A549 (cell line): ENCODE measurements at regions not wholly inside any gene's neighbourhood (a gene's known extent, or its start where the extent isn't known, plus 50 kb on each side); places are given as distances from the start of the nearest gene placed in this dataset.

Source experiments
- ATAC-seq, 2 experiments: fragments of 200-7000 bp in 1 of 2; fragments of >200 bp in 1 of 2; cut with Nextera tagmentation in 1 of 2; cut with Tn5 transposase in 1 of 2; 3 replicates each; pipeline versions ENCODE4 v1.8.0 to v1.9.1; 2018 to 2020; ENCODE audit warnings: mild to moderate bottlenecking in 1 of 2, moderate library complexity in 1 of 2
- CTCF ChIA-PET: fragments of 300-600 bp; sonication (Branson Sonifier 250); formaldehyde crosslinking; extraction: SDS; loops from one replicate; lab custom pipeline; 2021; ENCODE audit warnings: antibody characterized with exemption, inconsistent platforms; lab: Yijun Ruan, JAX
- POLR2A ChIA-PET: fragments of 350-600 bp; formaldehyde crosslinking; extraction: SDS; loops from one replicate; lab custom pipeline; 2021; ENCODE audit warnings: antibody characterized with exemption, inconsistent platforms; lab: Yijun Ruan, JAX
- DNase-seq, 2 experiments: peaks; one replicate each; pipeline versions ENCODE4 v3.0.0 to v3.0.0-alpha.2; 2011 to 2016; ENCODE audit warnings: low read depth in 1 of 2, low spot score in 1 of 2
- FAIRE-seq: peaks from 2 replicates; lab custom pipeline; 2011; peaks lifted over from hg19 to GRCh38; lab: Jason Lieb, UNC
- H3K27ac ChIP-seq, 2 experiments: fragments of >200 bp; sonication (Bioruptor Twin); formaldehyde crosslinking; 3 replicates each; pipeline ENCODE4 v1.5.1; 2016 to 2017
- H3K4me1 ChIP-seq: fragments of >200 bp; sonication (Bioruptor Twin); formaldehyde crosslinking; 3 replicates; pipeline ENCODE4 v1.6.1; 2016
- H3K4me2 ChIP-seq: fragments of >200 bp; sonication (Bioruptor Twin); formaldehyde crosslinking; 3 replicates; pipeline ENCODE4 v1.6.1; 2016
- H3K4me3 ChIP-seq: fragments of >200 bp; sonication (Bioruptor Twin); formaldehyde crosslinking; 3 replicates; pipeline ENCODE4 v1.5.1; 2016
- H3K9me3 ChIP-seq: fragments of >200 bp; sonication (Bioruptor Twin); formaldehyde crosslinking; 3 replicates; pipeline ENCODE4 v1.6.1; 2016
- ATOH8 ChIP-seq: fragments of 250-450 bp; sonication (Bioruptor Pico); IDR thresholded peaks from 2 replicates; pipeline ENCODE4 v1.5.0; 2020; ENCODE audit warnings: low read depth, mild to moderate bottlenecking, moderate library complexity
- BCL3 ChIP-seq: fragments of >200 bp; sonication (Bioruptor Twin); formaldehyde crosslinking; IDR thresholded peaks from 3 replicates; pipeline ENCODE4 v1.6.1; 2016
- BHLHE40 ChIP-seq: IDR thresholded peaks from 2 replicates; pipeline ENCODE4 v1.6.1; 2012; ENCODE audit warnings: low read depth, low read length, inconsistent platforms
- CTCF ChIP-seq: fragments of >200 bp; sonication (Bioruptor Twin); formaldehyde crosslinking; IDR thresholded peaks from 3 replicates; pipeline ENCODE4 v1.5.1; 2016
- EHF ChIP-seq: fragments of 250-450 bp; sonication (Bioruptor Pico); IDR thresholded peaks from 2 replicates; pipeline ENCODE4 v1.5.0; 2020; ENCODE audit warnings: mild to moderate bottlenecking
- GATA3 ChIP-seq: IDR thresholded peaks from 2 replicates; pipeline ENCODE4 v1.6.1; 2012; ENCODE audit warnings: borderline replicate concordance
- HDAC2 ChIP-seq: fragments of 200-600 bp; sonication (generic); IDR thresholded peaks from 2 replicates; pipeline ENCODE4 v1.6.1; 2016
- HES2 ChIP-seq: fragments of >200 bp; sonication (Bioruptor Twin); formaldehyde crosslinking; IDR thresholded peaks from 2 replicates; pipeline ENCODE4 v1.6.1; 2016
- HEYL ChIP-seq: fragments of 250-450 bp; sonication (Bioruptor Pico); IDR thresholded peaks from 2 replicates; pipeline ENCODE4 v1.8.0; 2021; ENCODE audit warnings: mild to moderate bottlenecking, moderate library complexity
- HOXB13 ChIP-seq: fragments of 250-450 bp; sonication (Bioruptor Pico); IDR thresholded peaks from 2 replicates; pipeline ENCODE4 v1.5.0; 2020; ENCODE audit warnings: low read depth, mild to moderate bottlenecking, moderate library complexity
- JUN ChIP-seq, 2 experiments: fragments of >200 bp; sonication (Bioruptor Twin); formaldehyde crosslinking; IDR thresholded peaks; 2 replicates in 1 of 2; 3 replicates in 1 of 2; pipeline ENCODE4 v1.6.1; 2016 to 2017
- KDM1A ChIP-seq: fragments of 200-600 bp; sonication (generic); IDR thresholded peaks from 2 replicates; pipeline ENCODE4 v1.6.1; 2016; ENCODE audit warnings: low read depth, mild to moderate bottlenecking
- MAFK ChIP-seq: fragments of 450-650 bp; IDR thresholded peaks from 2 replicates; pipeline ENCODE4 v1.6.1; 2014; ENCODE audit not compliant: partially characterized antibody
- MAZ ChIP-seq: fragments of 150-350 bp; IDR thresholded peaks from 2 replicates; pipeline ENCODE4 v1.6.1; 2014; ENCODE audit warnings: antibody characterized with exemption, low read depth, low read length, borderline replicate concordance
- NPAS2 ChIP-seq: fragments of 250-450 bp; sonication (Bioruptor Pico); IDR thresholded peaks from 2 replicates; pipeline ENCODE4 v1.8.0; 2022; ENCODE audit warnings: mild to moderate bottlenecking, moderate library complexity, borderline replicate concordance
- NR3C1 ChIP-seq: fragments of >200 bp; sonication (Bioruptor Twin); formaldehyde crosslinking; IDR thresholded peaks from 3 replicates; pipeline ENCODE4 v1.6.1; 2017
- PBX3 ChIP-seq: IDR thresholded peaks from 2 replicates; pipeline ENCODE4 v1.6.1; 2012
- POLR2A ChIP-seq: IDR thresholded peaks from 2 replicates; pipeline ENCODE4 v1.6.1; 2012; ENCODE audit warnings: mild to moderate bottlenecking, low read length
- POLR2AphosphoS2 ChIP-seq: conservative IDR thresholded peaks from 2 replicates; pipeline ENCODE4 v1.6.1; 2012; ENCODE audit warnings: low read length, improper control_type of control experiment, inconsistent platforms
- RAD21 ChIP-seq, 2 experiments: fragments of >200 bp in 1 of 2; sonication (Bioruptor Twin) in 1 of 2; formaldehyde crosslinking in 1 of 2; IDR thresholded peaks in 1 of 2; conservative IDR thresholded peaks in 1 of 2; 2 replicates in 1 of 2; 3 replicates in 1 of 2; pipeline ENCODE4 v1.6.1; 2012 to 2018; ENCODE audit warnings: inconsistent platforms in 1 of 2
- SREBF2 ChIP-seq: fragments of 450-650 bp; IDR thresholded peaks from 2 replicates; pipeline ENCODE4 v1.6.1; 2014; ENCODE audit warnings: mild to moderate bottlenecking, moderate library complexity
- TP53 ChIP-seq: fragments of 250-450 bp; sonication (Bioruptor Pico); IDR thresholded peaks from 2 replicates; pipeline ENCODE4 v1.5.0; 2021; ENCODE audit warnings: mild to moderate bottlenecking, moderate library complexity
- ZC3H11A ChIP-seq: fragments of 450-650 bp; IDR thresholded peaks from 2 replicates; pipeline ENCODE4 v1.6.1; 2014; ENCODE audit warnings: antibody characterized with exemption, mild to moderate bottlenecking
- ZNF302 ChIP-seq: fragments of 250-450 bp; sonication (Bioruptor Pico); IDR thresholded peaks from 2 replicates; pipeline ENCODE4 v1.9.0; 2021; ENCODE audit warnings: inconsistent platforms, mild to moderate bottlenecking, moderate library complexity
- WGBS: methylation state at CpG from one replicate; pipeline ENCODE4 v1.1.6; 2017; ENCODE audit errors: missing lambda C conversion rate; 5-methylcytosine and 5-hydroxymethylcytosine counted together

GRCh38 chr11:91078221-91078620 lies 855.4 kb upstream of the CHORDC1 start:
- H3K4me1 ChIP-seq = peaks cover 11% of the 10 kb centered on the region
- POLR2A ChIA-PET = no interaction called here
- TF ChIP-seq NPAS2 (CRISPR knock-in tag) (no peak), NR3C1 (no peak), HES2 (no peak), GATA3 (no peak), POLR2AphosphoS2 (no peak), BCL3 (no peak), KDM1A (no peak)
- H3K4me3 ChIP-seq = no peak overlapping the region
- CTCF ChIA-PET = no interaction called here
- no peaks in the 10 kb centered on the region for H3K9me3 ChIP-seq
- H3K27ac ChIP-seq = no peak overlapping the region
- no peak overlapping the region for H3K4me2 ChIP-seq
- ATAC-seq (no peak), DNase-seq (no peak), FAIRE-seq (no peak)
- 68% methylated on average over 5 of the region's 5 CpGs for WGBS

- CTCF ChIA-PET = no interaction called here
- H3K4me1 ChIP-seq = no peaks in the 10 kb centered on the region
These were observed 852.3 kb upstream of the CHORDC1 start for GRCh38 chr11:91075032-91075695.

GRCh38 chr11:91067666-91068065 lies 844.8 kb upstream of the CHORDC1 start:
- H3K4me2 ChIP-seq = no peak overlapping the region
- ATAC-seq = no peak
- no peaks in the 10 kb centered on the region for H3K4me1 ChIP-seq
- no peaks in the 10 kb centered on the region for H3K9me3 ChIP-seq
- H3K27ac ChIP-seq = no peak overlapping the region
- no peak for TF ChIP-seq ZC3H11A
- no peak for TF ChIP-seq POLR2AphosphoS2
- no peak for TF ChIP-seq BHLHE40
- TF ChIP-seq RAD21 (conservative IDR thresholded peaks at IDR 0.05 in 1 of 2, IDR thresholded peaks at IDR 0.05 in 1 of 2) = no peak
- TF ChIP-seq ZNF302 (CRISPR knock-in tag) = no peak
- TF ChIP-seq EHF = no peak
- TF ChIP-seq CTCF = no peak
- TF ChIP-seq MAFK = no peak
- no peak for TF ChIP-seq JUN (IDR thresholded peaks at IDR 0.05)
- TF ChIP-seq HDAC2 = no peak
- no peak for TF ChIP-seq MAZ
- no peak for TF ChIP-seq PBX3
- TF ChIP-seq ATOH8 (CRISPR knock-in tag) = no peak
- TF ChIP-seq HEYL (CRISPR knock-in tag) = no peak
- TF ChIP-seq, all 56 proteins: peak for 0
- WGBS = 79% methylated on average over 2 of the region's 2 CpGs
- POLR2A ChIA-PET = no interaction called here
- H3K4me3 ChIP-seq = no peak overlapping the region
- FAIRE-seq (no peak), DNase-seq (no peak)
- CTCF ChIA-PET = no interaction called here

More at GRCh38 chr11:91075032-91075695, 852.3 kb upstream of the CHORDC1 start:
- Histone ChIP-seq H3K4me3 (no peak overlapping the region), H3K9me3 (no peaks in the 10 kb centered on the region), H3K4me2 (no peak overlapping the region), H3K27ac (no peak overlapping the region)
- WGBS = 51% methylated on average over 2 of the region's 2 CpGs
- TF ChIP-seq SREBF2 (no peak), HOXB13 (CRISPR knock-in tag) (no peak), CTCF (no peak), POLR2A (no peak), TP53 (CRISPR knock-in tag) (no peak)
- POLR2A ChIA-PET = no interaction called here
- FAIRE-seq = no peak
- no peak for ATAC-seq
- no peak for DNase-seq
